GM10266 (cell line): ENCODE measurements at regions not wholly inside any gene's neighbourhood (a gene's known extent, or its start where the extent isn't known, plus 50 kb on each side); places are given as distances from the start of the nearest gene placed in this dataset.

Experiments used
- DNase-seq: peaks from one replicate; pipeline ENCODE4 v3.0.0; 2012; ENCODE audit errors: extremely low spot score
- CTCF ChIP-seq: IDR thresholded peaks from 2 replicates; pipeline ENCODE4 v1.5.1; 2012; ENCODE audit warnings: mild to moderate bottlenecking, low read depth; ENCODE audit not compliant: control insufficient read depth, insufficient read depth; ENCODE audit errors: missing control alignments

- DNase-seq: no peak
- TF ChIP-seq CTCF: no peak
Measured at GRCh38 chr2:186909095-186909494, 60.1 kb upstream of the ZSWIM2 start.

- TF ChIP-seq CTCF: no peak
Measured at GRCh38 chr2:186907897-186908296, 58.9 kb upstream of the ZSWIM2 start.

GRCh38 chr2:186903216-186903615, 54.2 kb upstream of the ZSWIM2 start:
- peak; percentile 14 for TF ChIP-seq CTCF
- no peak for DNase-seq

More at GRCh38 chr2:186907897-186908296, 58.9 kb upstream of the ZSWIM2 start:
- no peak for DNase-seq
